ENCODE measurements at regions not wholly inside any gene's neighbourhood (a gene's known extent, or its start where the extent isn't known, plus 50 kb on each side); places are given as distances from the start of the nearest gene placed in this dataset.

DNA sequence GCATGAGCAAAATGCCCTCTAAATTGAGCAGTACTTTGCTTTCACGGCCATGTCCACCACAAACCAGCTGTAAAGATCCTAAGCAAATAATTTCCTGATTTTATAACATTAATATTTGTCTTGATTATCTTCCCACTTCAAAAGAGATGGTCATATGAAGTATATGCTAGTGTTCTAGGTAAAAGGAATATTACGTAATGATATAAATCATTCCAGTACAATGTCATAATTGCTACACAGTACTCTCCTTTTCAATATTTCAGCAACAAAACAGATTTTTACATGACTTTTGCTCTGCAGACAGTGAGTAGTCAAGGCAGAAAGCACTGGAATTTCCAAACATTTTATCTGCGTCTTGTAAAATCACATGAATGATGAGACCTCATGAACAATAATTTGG, 572.8 kb upstream of the FRG1 start:
- Mint-ChIP-seq H3K9me3 (peaks cover 3% of the 10 kb centered on the region), H3K4me1 (ENCODE audit: low read depth) (no peaks in the 10 kb centered on the region), H3K27ac (no peak overlapping the region), H3K27me3 (ENCODE audit: insufficient read depth) (no peaks in the 10 kb centered on the region), H3K4me3 (no peak overlapping the region), H3K36me3 (ENCODE audit: low read depth) (no peaks in the 10 kb centered on the region)
- intact Hi-C loops (cut with micrococcal nuclease) = no loop called here
- no peak for DNase-seq (ENCODE audit: low spot score)

DNA sequence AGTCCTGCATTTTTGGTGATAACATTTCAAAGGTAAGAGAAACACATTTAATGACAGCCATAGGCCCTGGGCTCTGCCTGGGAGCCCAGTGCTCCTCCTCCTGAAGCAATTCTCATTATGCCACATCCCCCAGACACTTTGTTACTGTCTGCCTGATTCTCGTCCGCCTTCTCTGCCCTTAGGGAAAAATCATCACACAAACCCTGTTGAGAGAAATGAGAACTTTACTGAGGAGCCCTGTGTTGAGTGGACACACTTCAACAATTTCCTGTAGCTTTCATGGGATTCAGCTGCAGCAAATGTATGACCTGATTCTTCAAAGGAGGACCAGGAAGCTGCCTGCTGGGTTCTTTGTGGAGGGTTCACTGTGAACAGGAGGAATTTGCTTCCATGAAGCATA, 566.5 kb upstream of the FRG1 start:
- Mint-ChIP-seq H3K4me3 (no peak overlapping the region), H3K36me3 (ENCODE audit: low read depth) (no peaks in the 10 kb centered on the region), H3K27me3 (ENCODE audit: insufficient read depth) (no peaks in the 10 kb centered on the region), H3K27ac (no peak overlapping the region), H3K9me3 (peaks cover 16% of the 10 kb centered on the region), H3K4me1 (ENCODE audit: low read depth) (no peaks in the 10 kb centered on the region)
- intact Hi-C loops (cut with micrococcal nuclease) = no loop called here
- no peak for DNase-seq (ENCODE audit: low spot score)

GRCh38 chr4:189376901-189377300, 563.8 kb upstream of the FRG1 start:
- Mint-ChIP-seq H3K27me3 (ENCODE audit: insufficient read depth) (no peaks in the 10 kb centered on the region), H3K4me1 (ENCODE audit: low read depth) (no peaks in the 10 kb centered on the region), H3K36me3 (ENCODE audit: low read depth) (no peaks in the 10 kb centered on the region), H3K4me3 (no peak overlapping the region), H3K9me3 (peaks cover 18% of the 10 kb centered on the region), H3K27ac (no peak overlapping the region)
- intact Hi-C loops (cut with micrococcal nuclease) = no loop called here
- no peak for DNase-seq (ENCODE audit: low spot score)

DNA sequence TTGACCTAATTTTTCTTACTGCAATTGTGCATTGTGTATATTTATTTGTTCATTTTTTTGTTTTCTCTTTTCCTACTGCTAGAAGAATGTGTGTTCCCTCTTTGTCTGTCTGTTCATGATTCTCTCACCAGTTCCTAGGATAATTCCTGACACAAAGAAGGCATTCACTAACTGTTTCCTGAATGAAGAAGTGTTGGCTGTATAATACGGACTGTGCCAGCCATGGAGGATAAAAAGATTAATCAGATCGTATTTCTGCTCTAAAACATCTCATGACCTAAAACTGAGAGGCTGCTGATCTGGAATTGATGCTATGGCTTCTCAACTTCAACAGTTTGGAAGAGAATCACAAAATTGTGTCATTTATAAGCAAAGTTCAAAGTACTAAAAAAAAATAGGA, 563.1 kb upstream of the FRG1 start:
- no peaks in the 10 kb centered on the region for H3K4me1 Mint-ChIP-seq (ENCODE audit: low read depth)
- peaks cover 18% of the 10 kb centered on the region for H3K9me3 Mint-ChIP-seq
- H3K36me3 Mint-ChIP-seq (ENCODE audit: low read depth) = no peaks in the 10 kb centered on the region
- DNase-seq (ENCODE audit: low spot score) = no peak
- H3K27me3 Mint-ChIP-seq (ENCODE audit: insufficient read depth) = no peaks in the 10 kb centered on the region
- intact Hi-C loops (cut with micrococcal nuclease) = no loop called here
- H3K27ac Mint-ChIP-seq = no peak overlapping the region
- H3K4me3 Mint-ChIP-seq = no peak overlapping the region

- H3K27ac Mint-ChIP-seq = no peak overlapping the region
- no peaks in the 10 kb centered on the region for H3K27me3 Mint-ChIP-seq (ENCODE audit: insufficient read depth)
- intact Hi-C loops (cut with micrococcal nuclease) = no loop called here
- H3K4me1 Mint-ChIP-seq (ENCODE audit: low read depth) = no peaks in the 10 kb centered on the region
- DNase-seq (ENCODE audit: low spot score) = no peak
- peaks cover 5% of the 10 kb centered on the region for H3K9me3 Mint-ChIP-seq
- H3K36me3 Mint-ChIP-seq (ENCODE audit: low read depth) = no peaks in the 10 kb centered on the region
- no peak overlapping the region for H3K4me3 Mint-ChIP-seq
Measured at GRCh38 chr4:189385098-189385497, 555.6 kb upstream of the FRG1 start.

DNA sequence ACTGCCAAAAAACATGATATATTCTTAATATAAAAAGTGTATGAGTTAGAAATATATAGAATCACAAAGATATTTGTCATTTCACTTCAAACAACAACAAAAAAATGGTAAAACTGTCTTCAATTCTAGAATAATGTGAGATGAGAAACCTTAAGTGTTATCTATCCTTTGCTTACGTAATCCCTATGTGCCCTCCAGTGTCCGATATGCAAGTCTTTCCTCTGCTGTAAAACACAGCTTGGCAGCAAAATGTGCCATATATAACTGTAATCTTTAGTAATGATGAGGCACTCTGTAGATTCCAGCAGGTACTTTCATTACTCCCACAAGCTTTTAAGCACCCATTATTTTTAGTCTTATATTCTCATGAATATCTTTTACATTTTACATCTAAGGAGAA, 555.1 kb upstream of the FRG1 start:
- H3K27ac Mint-ChIP-seq = no peak overlapping the region
- H3K36me3 Mint-ChIP-seq (ENCODE audit: low read depth) = no peaks in the 10 kb centered on the region
- H3K9me3 Mint-ChIP-seq = peaks cover 5% of the 10 kb centered on the region
- no peaks in the 10 kb centered on the region for H3K4me1 Mint-ChIP-seq (ENCODE audit: low read depth)
- no peaks in the 10 kb centered on the region for H3K27me3 Mint-ChIP-seq (ENCODE audit: insufficient read depth)
- no peak for DNase-seq (ENCODE audit: low spot score)
- H3K4me3 Mint-ChIP-seq = no peak overlapping the region
- intact Hi-C loops (cut with micrococcal nuclease) = no loop called here

GRCh38 chr4:189396435-189396834, 544.2 kb upstream of the FRG1 start:
- Mint-ChIP-seq H3K4me3 (no peak overlapping the region), H3K4me1 (ENCODE audit: low read depth) (no peaks in the 10 kb centered on the region), H3K27me3 (ENCODE audit: insufficient read depth) (no peaks in the 10 kb centered on the region), H3K27ac (no peak overlapping the region), H3K36me3 (ENCODE audit: low read depth) (no peaks in the 10 kb centered on the region), H3K9me3 (peaks cover 27% of the 10 kb centered on the region)
- no peak for DNase-seq (ENCODE audit: low spot score)
- intact Hi-C loops (cut with micrococcal nuclease) = no loop called here

GRCh38 chr4:189404271-189404670, 536.4 kb upstream of the FRG1 start:
- Mint-ChIP-seq H3K27me3 (ENCODE audit: insufficient read depth) (no peaks in the 10 kb centered on the region), H3K9me3 (peaks cover 16% of the 10 kb centered on the region), H3K4me3 (no peak overlapping the region), H3K4me1 (ENCODE audit: low read depth) (no peaks in the 10 kb centered on the region), H3K27ac (no peak overlapping the region), H3K36me3 (ENCODE audit: low read depth) (no peaks in the 10 kb centered on the region)
- intact Hi-C loops (cut with micrococcal nuclease) = no loop called here
- no peak for DNase-seq (ENCODE audit: low spot score)

DNA sequence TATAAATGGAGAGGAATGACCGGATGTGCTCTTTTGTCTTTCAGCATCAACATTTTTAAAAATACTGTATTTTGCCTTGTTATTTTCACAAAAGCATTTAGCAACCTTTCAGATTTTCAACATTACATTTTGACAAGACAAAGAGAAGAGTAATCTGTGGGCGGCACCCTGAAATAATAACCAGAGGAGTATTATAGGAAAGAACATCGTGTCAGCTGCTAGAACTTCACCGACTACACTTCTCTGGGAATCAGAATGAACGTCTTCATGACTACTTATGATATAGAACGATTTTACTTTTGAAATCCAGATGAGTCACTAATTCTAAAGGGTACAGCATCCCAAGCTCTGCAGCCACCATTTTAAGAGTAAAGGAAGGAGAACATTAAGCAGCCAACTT, 531.5 kb upstream of the FRG1 start:
- DNase-seq (ENCODE audit: low spot score) = no peak
- no peaks in the 10 kb centered on the region for H3K4me1 Mint-ChIP-seq (ENCODE audit: low read depth)
- H3K27me3 Mint-ChIP-seq (ENCODE audit: insufficient read depth) = no peaks in the 10 kb centered on the region
- no peak overlapping the region for H3K27ac Mint-ChIP-seq
- intact Hi-C loops (cut with micrococcal nuclease) = no loop called here
- H3K9me3 Mint-ChIP-seq = peaks cover 10% of the 10 kb centered on the region
- no peaks in the 10 kb centered on the region for H3K36me3 Mint-ChIP-seq (ENCODE audit: low read depth)
- no peak overlapping the region for H3K4me3 Mint-ChIP-seq

DNA sequence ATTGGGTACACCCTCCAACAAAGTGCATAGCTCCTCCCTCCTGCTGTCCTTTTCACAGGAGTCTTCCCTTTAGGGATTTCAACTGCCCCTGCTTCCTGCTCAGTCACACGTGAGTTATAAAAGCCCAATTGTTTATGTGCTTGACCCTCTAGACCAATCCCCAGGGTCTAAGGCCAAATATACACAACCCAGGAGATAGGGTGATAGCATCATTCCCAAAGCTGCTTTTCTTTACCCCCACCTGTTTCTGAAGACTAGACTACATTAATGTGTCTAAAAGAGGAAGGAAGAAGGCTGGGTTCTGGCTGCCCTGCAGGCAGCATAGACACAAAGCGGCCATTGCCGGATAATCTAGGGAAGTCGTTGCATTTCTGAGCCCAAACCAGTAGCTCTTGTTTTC, 526.7 kb upstream of the FRG1 start:
- no peaks in the 10 kb centered on the region for H3K36me3 Mint-ChIP-seq (ENCODE audit: low read depth)
- intact Hi-C loops (cut with micrococcal nuclease) = no loop called here

GRCh38 chr4:189420572-189420971, 520.1 kb upstream of the FRG1 start:
- Mint-ChIP-seq H3K9me3 (peaks cover 12% of the 10 kb centered on the region), H3K4me3 (no peak overlapping the region), H3K27ac (no peak overlapping the region), H3K27me3 (ENCODE audit: insufficient read depth) (no peaks in the 10 kb centered on the region), H3K4me1 (ENCODE audit: low read depth) (no peaks in the 10 kb centered on the region), H3K36me3 (ENCODE audit: low read depth) (no peaks in the 10 kb centered on the region)
- intact Hi-C loops (cut with micrococcal nuclease) = no loop called here
- DNase-seq (ENCODE audit: low spot score) = no peak

More for the DNA sequence above, 526.7 kb upstream of the FRG1 start:
- H3K4me1 Mint-ChIP-seq (ENCODE audit: low read depth) = no peaks in the 10 kb centered on the region
- no peak for DNase-seq (ENCODE audit: low spot score)
- no peaks in the 10 kb centered on the region for H3K27me3 Mint-ChIP-seq (ENCODE audit: insufficient read depth)
- H3K27ac Mint-ChIP-seq = no peak overlapping the region
- H3K4me3 Mint-ChIP-seq = no peak overlapping the region
- H3K9me3 Mint-ChIP-seq = peaks cover 5% of the 10 kb centered on the region

DNA sequence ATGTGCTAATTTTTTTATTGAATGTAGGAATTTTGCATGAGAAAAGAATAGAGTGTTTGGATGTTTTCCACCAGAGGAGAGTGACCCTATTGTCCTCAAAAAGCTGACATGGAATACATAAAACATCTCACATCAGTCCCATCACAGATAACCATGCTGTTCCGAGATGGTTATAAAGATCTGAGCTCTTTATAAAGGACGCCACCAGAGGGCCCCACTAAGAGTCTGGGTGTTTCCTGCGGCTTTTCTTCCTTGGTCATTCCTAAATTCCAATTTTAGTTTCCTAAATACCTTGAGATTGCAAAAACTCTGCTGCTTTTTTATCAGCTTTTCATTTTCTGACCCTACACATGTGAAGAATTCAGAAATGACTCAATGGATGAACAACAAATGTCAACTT, 504.5 kb upstream of the FRG1 start:
- H3K4me3 Mint-ChIP-seq = no peak overlapping the region
- H3K4me1 Mint-ChIP-seq (ENCODE audit: low read depth) = no peaks in the 10 kb centered on the region
- no peaks in the 10 kb centered on the region for H3K9me3 Mint-ChIP-seq
- no peak overlapping the region for H3K27ac Mint-ChIP-seq
- intact Hi-C loops (cut with micrococcal nuclease) = no loop called here
- no peaks in the 10 kb centered on the region for H3K36me3 Mint-ChIP-seq (ENCODE audit: low read depth)
- no peak for DNase-seq (ENCODE audit: low spot score)
- no peaks in the 10 kb centered on the region for H3K27me3 Mint-ChIP-seq (ENCODE audit: insufficient read depth)

DNA sequence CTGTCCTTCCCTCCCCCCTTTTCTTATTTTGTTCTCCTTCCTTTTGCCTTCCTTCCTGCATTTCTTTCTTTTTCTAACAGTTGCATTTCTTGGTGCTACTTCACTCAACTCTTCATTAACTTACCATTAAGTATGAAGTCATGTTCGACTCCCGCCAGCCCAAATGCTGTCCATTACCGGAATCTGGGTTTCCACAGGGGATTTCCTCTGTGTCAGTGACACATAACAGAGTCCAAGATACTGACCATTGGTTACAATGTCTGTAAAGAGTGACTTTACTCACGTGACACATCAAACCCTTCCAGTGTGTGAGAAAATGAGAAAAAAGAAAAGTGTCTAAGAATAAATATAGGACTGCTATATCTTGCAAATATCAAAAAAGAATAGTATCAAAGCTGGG, 500.0 kb upstream of the FRG1 start:
- H3K27me3 Mint-ChIP-seq (ENCODE audit: insufficient read depth) = no peaks in the 10 kb centered on the region
- no peaks in the 10 kb centered on the region for H3K36me3 Mint-ChIP-seq (ENCODE audit: low read depth)
- H3K9me3 Mint-ChIP-seq = no peaks in the 10 kb centered on the region
- H3K4me3 Mint-ChIP-seq = no peak overlapping the region
- no peak for DNase-seq (ENCODE audit: low spot score)
- H3K27ac Mint-ChIP-seq = no peak overlapping the region
- intact Hi-C loops (cut with micrococcal nuclease) = no loop called here
- no peaks in the 10 kb centered on the region for H3K4me1 Mint-ChIP-seq (ENCODE audit: low read depth)

DNA sequence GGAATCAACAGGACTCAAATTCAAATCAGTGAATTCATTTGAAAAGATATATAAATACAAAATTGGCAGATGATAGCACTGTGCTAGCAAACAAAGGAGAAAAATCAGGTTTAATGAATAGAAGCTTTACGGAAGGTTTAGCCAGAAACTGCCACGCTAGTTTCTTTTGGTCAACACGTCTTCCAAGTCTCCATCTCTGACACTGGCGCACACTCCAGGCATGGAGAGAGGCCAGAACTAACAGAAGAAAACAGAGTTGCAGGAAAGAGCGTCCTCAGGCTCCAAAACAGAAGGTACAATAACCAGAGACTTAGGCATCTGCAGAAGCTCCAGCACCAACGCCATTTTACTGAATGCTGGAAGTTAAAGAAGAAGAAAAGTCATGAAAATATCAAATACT, 497.3 kb upstream of the FRG1 start:
- intact Hi-C loops (cut with micrococcal nuclease) = no loop called here
- H3K27me3 Mint-ChIP-seq (ENCODE audit: insufficient read depth) = no peaks in the 10 kb centered on the region
- no peak overlapping the region for H3K4me3 Mint-ChIP-seq
- no peak for DNase-seq (ENCODE audit: low spot score)
- H3K36me3 Mint-ChIP-seq (ENCODE audit: low read depth) = no peaks in the 10 kb centered on the region
- no peaks in the 10 kb centered on the region for H3K9me3 Mint-ChIP-seq
- H3K27ac Mint-ChIP-seq = no peak overlapping the region
- H3K4me1 Mint-ChIP-seq (ENCODE audit: low read depth) = no peaks in the 10 kb centered on the region

Data from activated T-helper 1 cell treated with anti-CD3 and anti-CD28 coated beads, Interleukin-12 subunit alpha, Interleukin-12 subunit beta, Interleukin-2, Interleukin-4 antibody, amounts not matched to agents 30 ng/mL and 10 ng/mL and 1 ng/mL, durations not matched to agents 14 hours and 24 hours and 36 hours (primary cell).